Activated T-cell treated with anti-CD3 and anti-CD28 coated beads for 48 hours (primary cell): ENCODE measurements at regions not wholly inside any gene's neighbourhood (a gene's known extent, or its start where the extent isn't known, plus 50 kb on each side); places are given as distances from the start of the nearest gene placed in this dataset.
"Not testable (repeated sequence)": the region's sequence is repeated elsewhere in the genome, so short reads cannot be mapped to it uniquely, and the experiment has no call there.

Experiments
- DNase-seq: peaks from one replicate; pipeline ENCODE4 v3.0.0-alpha.2; 2020; ENCODE audit warnings: low read depth

- no peak for DNase-seq
Observed at GRCh38 chr19:28319227-28319626, 893.7 kb downstream of the UQCRFS1 start.

- no peak for DNase-seq
Observed at GRCh38 chr19:28318469-28319179, 894.3 kb downstream of the UQCRFS1 start.

GRCh38 chr19:28316464-28316863 is 896.5 kb downstream of the UQCRFS1 start:
- no peak for DNase-seq

- no peak for DNase-seq
Observed at GRCh38 chr19:28314756-28315155, 898.2 kb downstream of the UQCRFS1 start.

- no peak for DNase-seq
Observed at GRCh38 chr19:28314287-28314686, 898.7 kb downstream of the UQCRFS1 start.

- no peak for DNase-seq
Observed at GRCh38 chr19:28313633-28314032, 899.3 kb downstream of the UQCRFS1 start.

- no peak for DNase-seq
Observed at GRCh38 chr19:28312269-28312668, 900.7 kb downstream of the UQCRFS1 start.

GRCh38 chr19:28310829-28311228 is 902.1 kb downstream of the UQCRFS1 start:
- DNase-seq = not testable (repeated sequence)

GRCh38 chr19:28309070-28309469 is 903.9 kb downstream of the UQCRFS1 start:
- no peak for DNase-seq

GRCh38 chr19:28307963-28308362 is 905.0 kb downstream of the UQCRFS1 start:
- no peak for DNase-seq

GRCh38 chr19:28307487-28307886 is 905.5 kb downstream of the UQCRFS1 start:
- no peak for DNase-seq

GRCh38 chr19:28305513-28305912 is 907.4 kb downstream of the UQCRFS1 start:
- no peak for DNase-seq

GRCh38 chr19:28303502-28303901 is 909.4 kb downstream of the UQCRFS1 start:
- no peak for DNase-seq

- no peak for DNase-seq
Observed at GRCh38 chr19:28301961-28302360, 911.0 kb downstream of the UQCRFS1 start.

GRCh38 chr19:28301463-28301862 is 911.5 kb downstream of the UQCRFS1 start:
- no peak for DNase-seq

- no peak for DNase-seq
Observed at GRCh38 chr19:28299649-28300048, 913.3 kb downstream of the UQCRFS1 start.

GRCh38 chr19:28297586-28298157 is 915.3 kb downstream of the UQCRFS1 start:
- DNase-seq = no peak

- no peak for DNase-seq
Observed at GRCh38 chr19:28297036-28297435, 915.9 kb downstream of the UQCRFS1 start.

GRCh38 chr19:28296506-28296905 is 916.4 kb downstream of the UQCRFS1 start:
- DNase-seq = no peak

- not testable (repeated sequence) for DNase-seq
Observed at GRCh38 chr19:28294975-28295374, 918.0 kb downstream of the UQCRFS1 start.

- DNase-seq = no peak
Observed at GRCh38 chr19:28294395-28294794, 918.6 kb downstream of the UQCRFS1 start.

GRCh38 chr19:28293685-28294084 is 919.3 kb downstream of the UQCRFS1 start:
- DNase-seq = no peak

- DNase-seq = no peak
Observed at GRCh38 chr19:28292822-28293500, 920.0 kb downstream of the UQCRFS1 start.
